NCI-H2227 (cell line): ENCODE measurements at regions not wholly inside any gene's neighbourhood (a gene's known extent, or its start where the extent isn't known, plus 50 kb on each side); places are given as distances from the start of the nearest gene placed in this dataset.
"Not testable (repeated sequence)": the region's sequence is repeated elsewhere in the genome, so short reads cannot be mapped to it uniquely, and the experiment has no call there.

Source experiments
- DNase-seq: peaks from one replicate; lab custom pipeline; 2025; ENCODE audit not compliant: unreplicated experiment; lab: John Stamatoyannopoulos, UW

- not testable (repeated sequence) for DNase-seq
Observed at GRCh38 chr12:116327992-116328391, 50.5 kb upstream of the MED13L start.

- DNase-seq = no peak
Observed at GRCh38 chr12:116331876-116332275, 54.4 kb upstream of the MED13L start.

GRCh38 chr12:116332705-116333380, 55.4 kb upstream of the MED13L start:
- no peak for DNase-seq

GRCh38 chr12:116333402-116333801, 55.9 kb upstream of the MED13L start:
- no peak for DNase-seq

GRCh38 chr12:116336542-116337065, 59.1 kb upstream of the MED13L start:
- no peak for DNase-seq

- no peak for DNase-seq
Observed at GRCh38 chr12:116337312-116337711, 59.8 kb upstream of the MED13L start.

GRCh38 chr12:116338064-116338846, 60.8 kb upstream of the MED13L start:
- DNase-seq = peak; percentile 27

GRCh38 chr12:116339062-116339461, 61.6 kb upstream of the MED13L start:
- DNase-seq = no peak

GRCh38 chr12:116339800-116340371, 62.4 kb upstream of the MED13L start:
- DNase-seq = no peak

- no peak for DNase-seq
Observed at GRCh38 chr12:116343331-116343884, 65.9 kb upstream of the MED13L start.

- no peak for DNase-seq
Observed at GRCh38 chr12:116346222-116346621, 68.7 kb upstream of the MED13L start.

DNA sequence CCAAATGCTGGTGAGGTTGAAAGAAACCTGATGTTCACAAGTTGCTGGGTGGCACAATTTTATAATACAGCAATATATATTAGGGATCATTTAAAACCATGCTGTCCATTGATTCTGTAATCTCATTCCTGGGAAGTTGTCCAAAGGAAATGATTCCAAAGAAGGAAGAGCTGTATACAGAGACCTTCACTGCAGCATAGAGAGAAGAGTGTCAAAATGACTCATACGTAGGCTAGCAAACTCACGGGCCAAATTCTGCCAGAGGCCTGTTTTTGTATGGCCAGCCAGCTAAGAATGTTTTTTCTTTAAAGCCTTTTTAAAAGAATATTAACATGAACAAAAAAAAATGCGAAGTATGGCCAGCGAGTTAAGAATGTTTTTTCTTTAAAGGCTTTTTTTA, 69.2 kb upstream of the MED13L start:
- DNase-seq = no peak

DNA sequence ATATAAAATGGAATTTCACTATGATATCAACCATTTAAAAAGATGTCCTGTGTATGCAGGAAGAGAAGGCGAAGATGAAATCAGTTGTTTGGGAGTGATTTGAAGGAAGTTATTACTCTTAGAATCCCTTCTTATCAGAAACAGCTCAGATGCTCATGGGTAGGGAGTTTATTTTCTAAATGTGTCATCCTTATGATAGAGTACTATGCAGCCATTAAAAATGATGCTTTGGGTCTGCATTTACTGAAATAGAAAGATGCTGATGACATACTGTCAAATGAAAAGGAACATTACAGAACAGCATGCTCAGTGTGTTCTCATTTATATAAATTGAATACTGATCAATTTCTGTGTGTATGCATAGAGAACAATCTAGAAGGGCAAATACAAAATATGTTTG, 69.8 kb upstream of the MED13L start:
- DNase-seq = no peak

- DNase-seq = no peak
Observed at GRCh38 chr12:116352315-116352835, 74.9 kb upstream of the MED13L start.

DNA sequence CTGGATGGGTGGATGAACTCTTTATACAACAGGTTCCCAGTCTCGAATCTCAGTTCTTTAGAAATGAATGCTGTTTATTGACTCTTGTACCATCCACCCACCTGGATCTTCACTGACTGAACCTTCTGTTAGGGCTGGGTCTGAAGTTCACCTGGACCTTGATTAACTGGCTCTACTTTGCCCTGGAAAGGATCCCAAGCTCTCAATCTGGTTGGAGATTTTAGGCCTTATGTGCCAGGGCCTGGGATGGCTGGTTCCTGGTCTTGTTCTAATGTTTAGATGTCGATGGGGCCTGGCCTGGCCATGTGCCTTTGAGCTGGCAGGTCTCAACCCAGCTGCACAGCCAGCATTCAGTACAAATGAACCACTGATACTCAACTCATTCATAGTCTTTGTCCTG, 76.5 kb upstream of the MED13L start:
- DNase-seq = no peak

- no peak for DNase-seq
Observed at GRCh38 chr12:116354534-116354933, 77.0 kb upstream of the MED13L start.

- DNase-seq = no peak
Observed at GRCh38 chr12:116354950-116355783, 77.7 kb upstream of the MED13L start.

- DNase-seq = no peak
Observed at GRCh38 chr12:116358536-116358892, 81.0 kb upstream of the MED13L start.

DNA sequence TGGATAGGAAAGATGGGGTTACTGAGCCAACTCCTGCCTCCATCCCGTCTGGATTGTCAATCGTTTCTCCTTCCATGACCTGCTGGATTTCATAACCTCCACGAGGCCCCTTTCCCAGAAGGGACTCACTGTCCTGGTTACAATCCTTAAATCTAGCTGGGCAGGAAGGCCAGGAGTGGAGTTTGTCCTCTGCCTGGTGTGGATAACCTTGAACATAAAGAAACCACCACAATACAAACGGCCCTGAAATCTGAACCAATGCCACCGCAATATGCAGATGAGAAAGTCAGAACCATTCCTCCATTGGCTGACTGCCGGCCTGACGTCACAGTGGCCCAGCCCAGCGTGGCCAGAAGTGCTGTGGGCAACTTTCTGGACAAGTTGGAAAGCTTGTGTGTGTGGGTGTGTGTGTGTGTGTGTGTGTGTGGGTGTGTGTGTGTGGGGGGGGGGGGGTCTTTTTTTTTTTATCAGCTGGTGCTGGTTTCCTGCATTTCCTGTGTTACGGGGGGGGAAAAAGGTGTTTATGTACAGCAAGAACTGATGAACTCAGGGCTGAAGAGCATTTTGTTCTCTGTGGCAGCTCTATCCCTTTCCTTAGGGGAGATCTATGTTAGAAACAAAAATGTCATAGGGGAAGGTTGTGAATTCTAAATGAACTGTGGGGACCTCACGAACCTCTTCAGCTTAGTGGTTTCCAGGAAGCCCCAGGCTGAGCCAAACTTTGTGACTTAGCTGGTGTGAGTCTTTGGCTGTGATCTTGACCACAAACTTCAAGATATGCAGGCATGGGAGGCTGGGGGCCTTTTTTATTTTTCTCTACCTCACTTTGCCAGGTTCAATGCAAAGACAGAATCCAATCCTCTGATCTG, 81.6 kb upstream of the MED13L start:
- DNase-seq = peak; percentile 75
